ENCODE measurements at regions not wholly inside any gene's neighbourhood (a gene's known extent, or its start where the extent isn't known, plus 50 kb on each side); places are given as distances from the start of the nearest gene placed in this dataset.

GRCh38 chr4:74610491-74610890, 165.6 kb downstream of the AREG start:
- no peak for FAIRE-seq
- DNase-seq (ENCODE audit: insufficient read length, low spot score) = no peak

- no peak for FAIRE-seq
Observed at GRCh38 chr4:74612837-74613236, 167.9 kb downstream of the AREG start.

GRCh38 chr4:74613266-74613665, 168.3 kb downstream of the AREG start:
- no peak for FAIRE-seq

More at GRCh38 chr4:74612837-74613236, 167.9 kb downstream of the AREG start:
- DNase-seq (ENCODE audit: insufficient read length, low spot score) = no peak

GRCh38 chr4:74615411-74615810, 170.5 kb downstream of the AREG start:
- FAIRE-seq (no peak), DNase-seq (ENCODE audit: insufficient read length, low spot score) (no peak)

More at GRCh38 chr4:74613266-74613665, 168.3 kb downstream of the AREG start:
- DNase-seq (ENCODE audit: insufficient read length, low spot score) = no peak

- DNase-seq (ENCODE audit: insufficient read length, low spot score) (no peak), FAIRE-seq (no peak)
Observed at GRCh38 chr4:74618166-74618565, 173.2 kb downstream of the AREG start.

GRCh38 chr4:74618659-74619058, 173.7 kb downstream of the AREG start:
- no peak for DNase-seq (ENCODE audit: insufficient read length, low spot score)
- no peak for FAIRE-seq

- DNase-seq (ENCODE audit: insufficient read length, low spot score) (no peak), FAIRE-seq (no peak)
Observed at GRCh38 chr4:74619931-74620702, 174.2 kb downstream of the BTC start.

GRCh38 chr4:74621616-74622015, 172.7 kb downstream of the BTC start:
- DNase-seq (ENCODE audit: insufficient read length, low spot score) (no peak), FAIRE-seq (no peak)

- peak; percentile 66 for FAIRE-seq
Observed at GRCh38 chr4:74623041-74623440, 171.3 kb downstream of the BTC start.

GRCh38 chr4:74624351-74625151, 169.8 kb downstream of the BTC start:
- FAIRE-seq (no peak), DNase-seq (ENCODE audit: insufficient read length, low spot score) (no peak)

More at GRCh38 chr4:74623041-74623440, 171.3 kb downstream of the BTC start:
- peak; percentile 9 for DNase-seq (ENCODE audit: insufficient read length, low spot score)

- FAIRE-seq = peak; percentile 8
Observed at GRCh38 chr4:74625981-74626380, 168.3 kb downstream of the BTC start.

GRCh38 chr4:74627093-74627492, 167.2 kb downstream of the BTC start:
- DNase-seq (ENCODE audit: insufficient read length, low spot score) (no peak), FAIRE-seq (no peak)

More at GRCh38 chr4:74625981-74626380, 168.3 kb downstream of the BTC start:
- no peak for DNase-seq (ENCODE audit: insufficient read length, low spot score)

- no peak for DNase-seq (ENCODE audit: insufficient read length, low spot score)
- FAIRE-seq = no peak
Observed at GRCh38 chr4:74627504-74627903, 166.8 kb downstream of the BTC start.

GRCh38 chr4:74628852-74629620, 165.3 kb downstream of the BTC start:
- no peak for FAIRE-seq
- DNase-seq (ENCODE audit: insufficient read length, low spot score) = no peak

GRCh38 chr4:74630551-74630950, 163.8 kb downstream of the BTC start:
- no peak for DNase-seq (ENCODE audit: insufficient read length, low spot score)
- no peak for FAIRE-seq

GRCh38 chr4:74631338-74631737, 163.0 kb downstream of the BTC start:
- FAIRE-seq (no peak), DNase-seq (ENCODE audit: insufficient read length, low spot score) (no peak)

GRCh38 chr4:74631988-74632387, 162.3 kb downstream of the BTC start:
- FAIRE-seq = no peak
- DNase-seq (ENCODE audit: insufficient read length, low spot score) = no peak

GRCh38 chr4:74632634-74633033, 161.7 kb downstream of the BTC start:
- no peak for FAIRE-seq
- no peak for DNase-seq (ENCODE audit: insufficient read length, low spot score)

GRCh38 chr4:74635074-74635473, 159.2 kb downstream of the BTC start:
- no peak for DNase-seq (ENCODE audit: insufficient read length, low spot score)
- FAIRE-seq = no peak

GRCh38 chr4:74635490-74636123, 158.7 kb downstream of the BTC start:
- DNase-seq (ENCODE audit: insufficient read length, low spot score) (no peak), FAIRE-seq (no peak)

- FAIRE-seq (no peak), DNase-seq (ENCODE audit: insufficient read length, low spot score) (no peak)
Observed at GRCh38 chr4:74638001-74638400, 156.3 kb downstream of the BTC start.
